D341Med (cell line): ENCODE measurements at regions not wholly inside any gene's neighbourhood (a gene's known extent, or its start where the extent isn't known, plus 50 kb on each side); places are given as distances from the start of the nearest gene placed in this dataset.

Experiments used
- DNase-seq: peaks from one replicate; pipeline ENCODE4 v3.0.0; 2012; ENCODE audit warnings: low spot score

DNA sequence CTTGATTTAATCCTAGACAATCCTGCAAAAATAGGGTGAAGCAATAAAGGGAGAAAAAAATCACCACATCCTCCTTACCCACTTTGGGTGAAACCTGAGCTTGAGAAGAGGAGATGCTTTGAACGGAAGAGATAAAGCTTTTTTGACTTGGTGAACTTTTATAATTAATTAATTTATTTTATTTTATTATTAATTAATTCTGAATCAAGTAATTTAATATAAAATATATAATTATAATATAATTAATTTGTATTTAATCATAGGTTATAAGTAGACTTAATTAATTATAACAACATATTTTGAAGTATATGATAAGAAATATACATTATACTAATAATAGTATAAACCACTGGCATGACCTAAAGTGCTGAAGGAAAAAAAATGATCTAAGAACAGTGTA is 2164.8 kb downstream of the LRRC4C start:
- DNase-seq: no peak

- no peak for DNase-seq
Measured at GRCh38 chr11:39288011-39288410, 2171.4 kb downstream of the LRRC4C start.

GRCh38 chr11:39268176-39268690 is 2191.2 kb downstream of the LRRC4C start:
- no peak for DNase-seq

DNA sequence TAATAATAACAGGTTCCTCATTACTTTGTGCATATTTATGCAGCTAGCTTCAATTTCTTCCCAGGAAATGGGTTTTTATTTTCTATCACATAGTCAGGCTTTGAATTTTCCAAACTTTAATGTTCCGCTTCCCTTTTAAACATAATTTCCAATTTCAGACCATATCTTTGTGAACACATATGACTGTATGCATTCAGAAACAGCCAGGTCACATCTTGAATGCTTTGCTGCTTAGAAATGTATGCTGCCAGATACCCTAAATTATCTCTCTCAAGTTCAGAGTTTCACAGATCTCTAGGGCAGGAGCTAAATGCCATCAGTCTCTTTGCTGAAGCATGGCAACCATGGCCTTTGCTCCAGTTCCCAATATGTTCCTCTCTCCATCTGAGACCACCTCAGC is 2203.8 kb downstream of the LRRC4C start:
- no peak for DNase-seq

GRCh38 chr11:39249566-39250365 is 2209.7 kb downstream of the LRRC4C start:
- no peak for DNase-seq

GRCh38 chr11:39247570-39248137 is 2211.8 kb downstream of the LRRC4C start:
- DNase-seq: no peak

- DNase-seq: no peak
Measured at GRCh38 chr11:39239553-39239952, 2219.9 kb downstream of the LRRC4C start.

- no peak for DNase-seq
Measured at GRCh38 chr11:39236916-39237315, 2222.5 kb downstream of the LRRC4C start.

DNA sequence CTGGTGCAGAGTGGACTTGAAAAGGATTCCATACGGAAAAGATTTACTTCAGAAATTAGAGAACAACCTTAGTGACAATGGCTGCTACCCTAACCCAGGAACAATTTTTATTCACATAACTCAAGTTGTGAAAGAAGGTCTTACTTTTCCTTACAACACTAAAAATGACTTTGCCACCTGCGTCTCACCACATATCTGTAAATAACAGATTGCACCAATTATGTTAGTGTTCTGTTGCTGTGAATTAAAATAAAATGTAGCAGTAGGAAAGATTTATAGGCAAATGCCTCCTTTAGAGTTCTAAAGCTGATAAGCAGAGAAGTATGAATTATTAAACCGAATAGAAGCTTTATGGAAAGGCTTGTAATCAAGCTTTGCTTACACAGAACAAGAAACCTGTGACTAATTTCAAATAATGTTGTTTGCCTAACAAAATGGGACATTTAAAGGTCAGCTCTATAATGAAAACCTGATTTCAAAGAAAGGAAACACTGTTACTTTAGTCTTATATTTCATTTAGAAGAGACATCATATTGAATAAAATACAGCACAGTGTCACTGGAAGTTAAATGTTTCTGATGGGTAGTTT is 2237.8 kb downstream of the LRRC4C start:
- DNase-seq: no peak

- DNase-seq: no peak
Measured at GRCh38 chr11:39220501-39221230, 2238.8 kb downstream of the LRRC4C start.

- no peak for DNase-seq
Measured at GRCh38 chr11:39220069-39220468, 2239.4 kb downstream of the LRRC4C start.

- DNase-seq: no peak
Measured at GRCh38 chr11:39209981-39210380, 2249.5 kb downstream of the LRRC4C start.

DNA sequence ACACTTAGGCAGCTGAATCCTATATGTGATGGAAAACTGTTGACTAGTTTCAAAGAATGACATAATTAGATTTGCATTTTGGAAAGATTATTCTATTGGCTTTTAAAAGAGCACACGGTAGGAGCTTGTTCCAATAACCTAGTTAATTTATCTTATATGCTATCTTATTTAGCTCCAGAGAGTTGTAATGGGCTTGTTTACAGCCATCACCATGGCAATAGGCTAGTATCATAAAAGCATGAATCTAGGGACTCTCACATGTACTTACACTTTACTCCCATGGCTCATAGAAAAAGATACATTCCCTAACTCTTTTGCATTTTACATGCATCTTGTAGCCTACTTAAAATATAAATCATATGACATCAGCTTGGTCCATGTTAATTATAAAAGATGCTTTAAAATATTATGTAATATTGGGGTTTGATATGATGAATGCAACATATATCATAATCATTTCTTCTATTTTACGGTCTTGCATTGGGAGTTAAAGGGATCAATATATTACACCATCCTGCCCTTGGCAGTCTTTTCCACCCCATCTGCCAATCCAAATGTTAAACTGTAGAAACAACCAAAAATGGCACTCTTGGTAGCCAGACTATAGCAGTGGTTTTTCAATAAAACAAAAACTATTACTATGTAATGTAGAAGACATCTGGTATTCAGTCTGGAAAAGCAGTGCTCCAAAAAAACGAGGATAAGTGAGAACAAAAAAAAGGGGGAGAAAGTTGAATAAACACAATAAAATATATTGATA is 2254.0 kb downstream of the LRRC4C start:
- DNase-seq: no peak

GRCh38 chr11:39192671-39193070 is 2266.8 kb downstream of the LRRC4C start:
- DNase-seq: no peak

GRCh38 chr11:39190751-39191150 is 2268.7 kb downstream of the LRRC4C start:
- DNase-seq: no peak

DNA sequence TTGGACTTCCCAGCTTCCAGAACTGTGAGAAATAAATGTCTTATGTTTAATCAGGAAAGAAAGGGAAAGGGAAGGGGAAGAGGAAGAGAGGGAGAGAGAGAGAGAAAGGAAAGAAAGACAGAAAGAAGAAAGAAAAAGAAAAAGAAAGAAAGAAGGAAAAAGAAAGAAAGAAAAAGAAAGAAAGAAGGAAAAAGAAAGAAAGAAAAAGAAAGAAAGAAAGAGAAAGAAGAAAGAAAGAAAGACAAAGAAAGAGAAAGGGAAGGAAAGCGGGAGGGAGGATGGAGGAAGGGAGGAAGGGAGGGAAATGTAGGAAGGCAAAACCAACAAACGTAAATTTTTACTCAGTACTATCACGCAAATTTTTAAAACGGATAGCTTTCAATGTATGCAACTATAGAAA is 2281.8 kb downstream of the LRRC4C start:
- no peak for DNase-seq

DNA sequence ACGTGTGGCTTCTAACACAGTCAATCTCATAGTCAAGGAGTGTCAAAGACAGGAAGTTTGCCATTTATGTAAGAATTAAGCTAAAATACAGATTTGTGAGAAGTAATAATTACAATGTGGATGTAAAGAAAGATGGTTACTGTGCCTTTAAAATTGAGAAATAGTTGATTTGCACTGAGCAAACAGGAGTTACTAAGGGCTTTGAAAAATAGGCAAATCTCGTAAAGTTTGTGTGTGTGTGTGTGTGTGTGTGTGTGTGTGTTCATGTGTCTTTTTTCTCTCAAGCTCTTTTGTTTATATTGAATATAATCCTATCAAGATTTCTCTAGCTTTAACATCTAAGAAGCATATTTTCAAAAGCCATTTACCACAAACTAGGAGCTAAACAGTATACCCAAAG is 2284.5 kb downstream of the LRRC4C start:
- DNase-seq: no peak

- no peak for DNase-seq
Measured at GRCh38 chr11:39174196-39174595, 2285.3 kb downstream of the LRRC4C start.

DNA sequence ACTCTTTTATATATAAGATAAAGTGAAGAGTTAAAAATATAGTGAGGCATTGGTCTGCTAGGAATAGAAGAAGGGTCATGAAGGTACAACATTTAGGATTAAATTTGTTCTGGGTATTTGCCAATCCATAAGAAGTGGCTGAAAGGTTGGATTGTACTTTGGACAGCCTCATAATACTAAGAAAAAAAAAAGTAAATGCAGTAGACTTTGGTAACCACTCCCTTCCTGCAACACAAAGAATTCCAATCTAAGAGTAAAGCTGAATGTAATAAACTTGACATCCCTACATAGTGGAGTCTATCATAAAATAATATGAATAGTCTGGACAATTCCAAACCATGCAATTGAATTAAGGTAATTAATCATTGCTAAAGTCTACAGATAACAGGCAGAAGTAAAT is 2294.4 kb downstream of the LRRC4C start:
- DNase-seq: no peak

GRCh38 chr11:39149214-39149613 is 2310.2 kb downstream of the LRRC4C start:
- no peak for DNase-seq

DNA sequence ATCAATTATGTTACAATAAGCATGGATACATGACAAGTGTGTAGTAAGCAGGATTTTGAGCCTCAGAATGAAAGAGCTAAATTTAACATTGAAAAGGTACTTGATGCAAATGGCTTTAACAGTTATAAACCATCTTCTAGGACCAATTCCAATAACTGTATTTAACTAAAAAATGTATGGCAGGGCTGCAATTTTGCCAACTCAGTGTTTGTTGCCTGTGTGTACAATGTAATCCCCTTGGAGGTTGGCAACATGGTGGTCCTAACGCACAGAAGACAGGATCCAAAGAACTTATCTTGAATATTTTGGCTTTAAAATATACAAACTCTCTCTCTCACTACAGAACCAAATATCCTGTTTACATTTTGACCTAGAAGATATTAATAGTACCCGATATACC is 2314.1 kb downstream of the LRRC4C start:
- no peak for DNase-seq
